Hematopoietic multipotent progenitor cell treated with erythropoietin and hydrocortisone succinate and interleukin-3 and kit ligand, for 8 days (in vitro differentiated cells): ENCODE measurements at regions not wholly inside any gene's neighbourhood (a gene's known extent, or its start where the extent isn't known, plus 50 kb on each side); places are given as distances from the start of the nearest gene placed in this dataset.

Experiments
- DNase-seq: peaks from one replicate; pipeline ENCODE4 v3.0.0-alpha.2; 2015

- no peak for DNase-seq
Observed at GRCh38 chr7:80288175-80289122, 153.8 kb downstream of the GNAI1 start.

GRCh38 chr7:80287400-80288174 is 153.0 kb downstream of the GNAI1 start:
- DNase-seq, result no peak

GRCh38 chr7:80286611-80287010 is 152.0 kb downstream of the GNAI1 start:
- no peak for DNase-seq

GRCh38 chr7:80284855-80285254 is 150.2 kb downstream of the GNAI1 start:
- no peak for DNase-seq

- no peak for DNase-seq
Observed at GRCh38 chr7:80279760-80280159, 145.1 kb downstream of the GNAI1 start.

GRCh38 chr7:80278737-80279136 is 144.1 kb downstream of the GNAI1 start:
- DNase-seq, result no peak

- no peak for DNase-seq
Observed at GRCh38 chr7:80277434-80278427, 143.1 kb downstream of the GNAI1 start.
